GM23248 (cell line): ENCODE measurements at regions not wholly inside any gene's neighbourhood (a gene's known extent, or its start where the extent isn't known, plus 50 kb on each side); places are given as distances from the start of the nearest gene placed in this dataset.

Experiments
- DNase-seq: peaks from one replicate; pipeline ENCODE4 v3.0.0-alpha.2; 2015
- H2AFZ ChIP-seq: fragments of 200-600 bp; sonication (generic); 2 replicates; pipeline ENCODE4 v1.6.1; 2016; ENCODE audit warnings: antibody characterized with exemption
- H3F3A ChIP-seq: fragments of 200-600 bp; sonication (generic); 2 replicates; pipeline ENCODE4 v1.6.1; 2016; ENCODE audit warnings: mild to moderate bottlenecking, antibody characterized with exemption, mixed run types; ENCODE audit not compliant: insufficient read depth
- H3K27ac ChIP-seq: fragments of 200-600 bp; sonication (generic); 2 replicates; pipeline ENCODE4 v1.5.1; 2016; ENCODE audit warnings: mild to moderate bottlenecking
- H3K27me3 ChIP-seq: fragments of 200-600 bp; sonication (generic); replicated peaks from 2 replicates; pipeline ENCODE4 v1.6.1; 2016; ENCODE audit warnings: mild to moderate bottlenecking; ENCODE audit not compliant: insufficient read depth
- H3K36me3 ChIP-seq: fragments of 200-600 bp; sonication (generic); 2 replicates; pipeline ENCODE4 v1.6.1; 2016; ENCODE audit warnings: low read depth, mild to moderate bottlenecking
- H3K4me1 ChIP-seq: fragments of 200-600 bp; sonication (generic); 2 replicates; pipeline ENCODE4 v1.6.1; 2016; ENCODE audit warnings: mild to moderate bottlenecking; ENCODE audit not compliant: insufficient read depth
- H3K4me2 ChIP-seq: fragments of 200-600 bp; sonication (generic); one replicate; pipeline ENCODE4 v1.6.1; 2016; ENCODE audit warnings: mild to moderate bottlenecking; ENCODE audit not compliant: unreplicated experiment
- H3K4me3 ChIP-seq: fragments of 200-600 bp; sonication (generic); 2 replicates; pipeline ENCODE4 v1.5.1; 2016; ENCODE audit warnings: mild to moderate bottlenecking
- H3K79me2 ChIP-seq: fragments of 200-600 bp; sonication (generic); 2 replicates; pipeline ENCODE4 v1.6.1; 2016; ENCODE audit warnings: mild to moderate bottlenecking; ENCODE audit not compliant: insufficient read depth
- H3K9ac ChIP-seq: fragments of 200-600 bp; sonication (generic); 2 replicates; pipeline ENCODE4 v1.6.1; 2016; ENCODE audit warnings: mild to moderate bottlenecking
- H3K9me2 ChIP-seq: fragments of 200-600 bp; sonication (generic); 2 replicates; pipeline ENCODE4 v1.6.1; 2016; ENCODE audit warnings: mixed run types, mild to moderate bottlenecking, moderate library complexity; ENCODE audit not compliant: insufficient read depth
- H3K9me3 ChIP-seq: fragments of 200-600 bp; sonication (generic); one replicate; pipeline ENCODE4 v1.6.1; 2017; ENCODE audit warnings: low read depth
- H4K20me1 ChIP-seq: fragments of 200-600 bp; sonication (generic); 2 replicates; pipeline ENCODE4 v1.6.0; 2016; ENCODE audit not compliant: insufficient read depth
- EZH2 ChIP-seq: fragments of 200-600 bp; sonication (generic); IDR thresholded peaks from 2 replicates; pipeline ENCODE4 v1.6.1; 2018; ENCODE audit warnings: antibody characterized with exemption, mild to moderate bottlenecking; ENCODE audit not compliant: insufficient read depth, poor library complexity, severe bottlenecking
- EZH2phosphoT487 ChIP-seq: fragments of 200-600 bp; sonication (generic); IDR thresholded peaks from 2 replicates; pipeline ENCODE4 v1.6.1; 2018; ENCODE audit warnings: antibody characterized with exemption, moderate library complexity, mild to moderate bottlenecking, low read depth; ENCODE audit not compliant: insufficient read depth
- WGBS, 2 experiments: methylation state at CpG; one replicate each; pipeline ENCODE4 v1.1.6; 2015 to 2017; ENCODE audit warnings: low lambda C conversion rate in 2 of 2, low coverage in 1 of 2; ENCODE audit errors: missing lambda C conversion rate in 2 of 2; 5-methylcytosine and 5-hydroxymethylcytosine counted together
- in situ Hi-C: fragments of 300-500 bp; cut with MboI; formaldehyde crosslinking; loops from 2 replicates; pipeline ENCODE4 v1.15.0; 2020

GRCh38 chr7:26538689-26539088 lies 247.0 kb downstream of the SNX10 start:
- WGBS, 2 experiments: 44 to 48% methylated on average over 3 of the region's 3 CpGs
- in situ Hi-C loops: no loop called here
- no peaks in the 10 kb centered on the region for H3K9me3 ChIP-seq
- TF ChIP-seq EZH2: no peak
- TF ChIP-seq EZH2phosphoT487: no peak
- no peak overlapping the region for H3K9ac ChIP-seq
- H2AFZ ChIP-seq: no peak overlapping the region
- no peak overlapping the region for H3K4me2 ChIP-seq
- H3K4me1 ChIP-seq: no peaks in the 10 kb centered on the region
- peaks cover 29% of the 10 kb centered on the region for H3K27me3 ChIP-seq
- no peaks in the 10 kb centered on the region for H4K20me1 ChIP-seq
- H3K27ac ChIP-seq: no peak overlapping the region
- no peaks in the 10 kb centered on the region for H3K79me2 ChIP-seq
- no peaks in the 10 kb centered on the region for H3K9me2 ChIP-seq
- no peaks in the 10 kb centered on the region for H3F3A ChIP-seq
- no peak for DNase-seq
- H3K4me3 ChIP-seq: no peak overlapping the region
- no peaks in the 10 kb centered on the region for H3K36me3 ChIP-seq

GRCh38 chr7:26543340-26543739 lies 251.7 kb downstream of the SNX10 start:
- in situ Hi-C loops: no loop called here
- 31 to 37% methylated on average over 10 of the region's 10 CpGs for WGBS, 2 experiments

GRCh38 chr7:26543951-26544350 lies 252.3 kb downstream of the SNX10 start:
- in situ Hi-C loops: no loop called here

More at GRCh38 chr7:26543340-26543739, 251.7 kb downstream of the SNX10 start:
- no peak overlapping the region for H3K27ac ChIP-seq
- TF ChIP-seq EZH2phosphoT487 (no peak), EZH2 (no peak)
- peaks cover 21% of the 10 kb centered on the region for H3K27me3 ChIP-seq
- no peaks in the 10 kb centered on the region for H4K20me1 ChIP-seq
- no peaks in the 10 kb centered on the region for H3K4me1 ChIP-seq
- peak; percentile 10 for DNase-seq
- no peaks in the 10 kb centered on the region for H3K9me2 ChIP-seq
- H3K4me2 ChIP-seq: no peak overlapping the region
- no peaks in the 10 kb centered on the region for H3K9me3 ChIP-seq
- H3K9ac ChIP-seq: no peak overlapping the region
- no peak overlapping the region for H3K4me3 ChIP-seq
- H3K79me2 ChIP-seq: no peaks in the 10 kb centered on the region
- no peak overlapping the region for H2AFZ ChIP-seq
- H3F3A ChIP-seq: no peaks in the 10 kb centered on the region
- H3K36me3 ChIP-seq: no peaks in the 10 kb centered on the region

GRCh38 chr7:26546508-26547053 lies 254.9 kb downstream of the SNX10 start:
- Histone ChIP-seq H3K36me3 (no peaks in the 10 kb centered on the region), H3F3A (no peaks in the 10 kb centered on the region), H3K9me3 (no peaks in the 10 kb centered on the region), H3K4me2 (no peak overlapping the region), H3K9ac (no peak overlapping the region), H2AFZ (no peak overlapping the region), H3K27me3 (peaks cover 1% of the 10 kb centered on the region; the same call in 1 of the 2 replicates), H3K79me2 (no peaks in the 10 kb centered on the region), H3K4me3 (no peak overlapping the region), H3K4me1 (no peaks in the 10 kb centered on the region), H3K9me2 (no peaks in the 10 kb centered on the region), H3K27ac (no peak overlapping the region), H4K20me1 (no peaks in the 10 kb centered on the region)
- TF ChIP-seq EZH2phosphoT487 (no peak), EZH2 (no peak)
- WGBS, 2 experiments: 61 to 69% methylated on average over 13 of the region's 13 CpGs
- no peak for DNase-seq
- in situ Hi-C loops: no loop called here

More at GRCh38 chr7:26543951-26544350, 252.3 kb downstream of the SNX10 start:
- no peaks in the 10 kb centered on the region for H3F3A ChIP-seq
- H3K27ac ChIP-seq: no peak overlapping the region
- no peak for TF ChIP-seq EZH2phosphoT487
- TF ChIP-seq EZH2: no peak
- H3K27me3 ChIP-seq: peaks cover 15% of the 10 kb centered on the region; the same call in 1 of the 2 replicates
- no peak overlapping the region for H3K4me2 ChIP-seq
- H3K4me3 ChIP-seq: no peak overlapping the region
- H3K9ac ChIP-seq: no peak overlapping the region
- H3K36me3 ChIP-seq: no peaks in the 10 kb centered on the region
- no peak for DNase-seq
- H3K79me2 ChIP-seq: no peaks in the 10 kb centered on the region
- 36 to 50% methylated on average over 11 of the region's 11 CpGs for WGBS, 2 experiments
- H2AFZ ChIP-seq: no peak overlapping the region
- H3K4me1 ChIP-seq: no peaks in the 10 kb centered on the region
- no peaks in the 10 kb centered on the region for H3K9me3 ChIP-seq
- no peaks in the 10 kb centered on the region for H3K9me2 ChIP-seq
- H4K20me1 ChIP-seq: no peaks in the 10 kb centered on the region
